MM.1S (cell line): ENCODE measurements at regions not wholly inside any gene's neighbourhood (a gene's known extent, or its start where the extent isn't known, plus 50 kb on each side); places are given as distances from the start of the nearest gene placed in this dataset.

ENCODE experiments used
- CTCF ChIP-seq: fragments of 300-600 bp; sonication (generic); IDR thresholded peaks from 2 replicates; pipeline ENCODE4 v1.5.1; 2016; ENCODE audit warnings: antibody characterized with exemption, low read length, mixed read lengths
- EZH2 ChIP-seq: fragments of 300-600 bp; sonication (generic); optimal IDR thresholded peaks from 2 replicates; pipeline ENCODE3; 2017; ENCODE audit warnings: low read depth, mild to moderate bottlenecking, antibody characterized with exemption, low read length, mixed read lengths
- EZH2phosphoT487 ChIP-seq: fragments of 300-600 bp; sonication (generic); IDR thresholded peaks from 2 replicates; pipeline ENCODE4 v1.6.1; 2018; ENCODE audit warnings: antibody characterized with exemption, low read length

- no peak for TF ChIP-seq CTCF
- no peak for TF ChIP-seq EZH2
- TF ChIP-seq EZH2phosphoT487: no peak
These were observed 51.7 kb upstream of the BCAR3 start for GRCh38 chr1:93733340-93733739.
